Liver (tissue), 8 donors: ENCODE measurements at regions not wholly inside any gene's neighbourhood (a gene's known extent, or its start where the extent isn't known, plus 50 kb on each side); places are given as distances from the start of the nearest gene placed in this dataset.

ENCODE experiments used
- DNase-seq: peaks from one replicate; pipeline ENCODE4 v3.0.0-alpha.2; 2017; ENCODE audit warnings: low spot score
- H3K27ac ChIP-seq, 2 donors: one replicate each; pipeline ENCODE4 v1.7.0; 2013; ENCODE audit warnings: inconsistent platforms in 2 of 2, low read length in 2 of 2, control low read depth in 1 of 2, low read depth in 1 of 2, mild to moderate bottlenecking in 1 of 2
- H3K27me3 ChIP-seq, 4 donors: one replicate each; pipeline versions ENCODE4 v1.6.1 to v1.7.0; 2013; ENCODE audit warnings: low read length in 3 of 4, inconsistent platforms in 1 of 4, mild to moderate bottlenecking in 1 of 4, moderate library complexity in 1 of 4; ENCODE audit not compliant: control insufficient read depth in 4 of 4, insufficient read depth in 4 of 4
- H3K36me3 ChIP-seq, 4 donors: one replicate each; pipeline versions ENCODE4 v1.6.1 to v1.7.0; 2013; ENCODE audit warnings: low read length in 3 of 4, mild to moderate bottlenecking in 3 of 4, low read depth in 1 of 4, moderate library complexity in 1 of 4; ENCODE audit not compliant: control insufficient read depth in 4 of 4, insufficient read depth in 3 of 4
- H3K4me1 ChIP-seq, 4 donors: one replicate each; pipeline versions ENCODE4 v1.6.1 to v1.7.0; 2013; ENCODE audit warnings: low read length in 3 of 4, mild to moderate bottlenecking in 3 of 4, moderate library complexity in 1 of 4; ENCODE audit not compliant: control insufficient read depth in 4 of 4, insufficient read depth in 4 of 4
- H3K4me3 ChIP-seq, 3 donors: one replicate each; pipeline versions ENCODE4 v1.6.1 to v1.7.0; 2013; ENCODE audit warnings: low read length in 3 of 3, control low read depth in 1 of 3, low read depth in 1 of 3, mild to moderate bottlenecking in 1 of 3
- H3K9ac ChIP-seq, 2 donors: one replicate each; pipeline ENCODE4 v1.7.0; 2013; ENCODE audit warnings: low read length in 2 of 2, mild to moderate bottlenecking in 2 of 2, moderate library complexity in 2 of 2, control low read depth in 1 of 2, low read depth in 1 of 2
- H3K9me3 ChIP-seq, 4 donors: one replicate each; pipeline versions ENCODE4 v1.6.1 to v1.7.0; 2013; ENCODE audit warnings: low read length in 3 of 4; ENCODE audit not compliant: control insufficient read depth in 4 of 4
- ATF3 ChIP-seq: IDR thresholded peaks from 2 replicates; pipeline ENCODE4 v1.6.1; 2016; ENCODE audit warnings: antibody characterized with exemption
- CTCF ChIP-seq: fragments of 150-350 bp; IDR thresholded peaks from 2 replicates; pipeline ENCODE4 v1.5.1; 2017; ENCODE audit warnings: improper control_type of control experiment, low read depth, low read length; ENCODE audit not compliant: missing input control
- EGR1 ChIP-seq, 2 donors: IDR thresholded peaks; 2 replicates each; pipeline ENCODE4 v1.6.1; 2016 to 2018; ENCODE audit warnings: antibody characterized with exemption in 2 of 2, low read depth in 2 of 2
- FOXA1 ChIP-seq: IDR thresholded peaks from 2 replicates; pipeline ENCODE4 v1.6.1; 2016; ENCODE audit warnings: antibody characterized with exemption
- FOXA2 ChIP-seq: IDR thresholded peaks from 2 replicates; pipeline ENCODE4 v1.6.1; 2016; ENCODE audit warnings: antibody characterized with exemption
- GABPA ChIP-seq, 2 donors: IDR thresholded peaks in 1 of 2; conservative IDR thresholded peaks in 1 of 2; 2 replicates each; pipeline ENCODE4 v1.6.1; 2016; ENCODE audit warnings: antibody characterized with exemption in 2 of 2, mild to moderate bottlenecking in 1 of 2, moderate library complexity in 1 of 2
- HNF4A ChIP-seq, 2 donors: conservative IDR thresholded peaks; 2 replicates each; pipeline ENCODE4 v1.6.1; 2016; ENCODE audit warnings: antibody characterized with exemption in 2 of 2, mild to moderate bottlenecking in 2 of 2
- HNF4G ChIP-seq: IDR thresholded peaks from 2 replicates; pipeline ENCODE4 v1.6.1; 2016; ENCODE audit warnings: antibody characterized with exemption
- JUND ChIP-seq, 2 donors: IDR thresholded peaks; 2 replicates each; pipeline ENCODE4 v1.6.1; 2016; ENCODE audit warnings: antibody characterized with exemption in 2 of 2
- MAX ChIP-seq: IDR thresholded peaks from 2 replicates; pipeline ENCODE4 v1.6.1; 2016; ENCODE audit warnings: antibody characterized with exemption
- NR2F2 ChIP-seq: IDR thresholded peaks from 2 replicates; pipeline ENCODE4 v1.6.1; 2016; ENCODE audit warnings: antibody characterized with exemption
- RAD21 ChIP-seq, 2 donors: IDR thresholded peaks; 2 replicates each; pipeline ENCODE4 v1.6.1; 2016; ENCODE audit warnings: antibody characterized with exemption in 2 of 2, mild to moderate bottlenecking in 2 of 2
- REST ChIP-seq: IDR thresholded peaks from 2 replicates; pipeline ENCODE4 v1.6.1; 2016; ENCODE audit warnings: antibody characterized with exemption, mild to moderate bottlenecking
- RXRA ChIP-seq, 2 donors: IDR thresholded peaks; 2 replicates each; pipeline ENCODE4 v1.6.1; 2017 to 2018; ENCODE audit warnings: antibody characterized with exemption in 2 of 2, mild to moderate bottlenecking in 1 of 2
- SP1 ChIP-seq: IDR thresholded peaks from 2 replicates; pipeline ENCODE4 v1.6.1; 2018; ENCODE audit warnings: antibody characterized with exemption, mild to moderate bottlenecking
- TAF1 ChIP-seq: conservative IDR thresholded peaks from 2 replicates; pipeline ENCODE4 v1.6.1; 2016; ENCODE audit warnings: antibody characterized with exemption, mild to moderate bottlenecking
- YY1 ChIP-seq: IDR thresholded peaks from 2 replicates; pipeline ENCODE4 v1.6.1; 2016; ENCODE audit warnings: antibody characterized with exemption, mild to moderate bottlenecking
- ZBTB33 ChIP-seq: IDR thresholded peaks from 2 replicates; pipeline ENCODE4 v1.6.1; 2016; ENCODE audit warnings: antibody characterized with exemption
- WGBS: extraction: QIAGEN DNeasy Blood & Tissue Kit; methylation state at CpG from one replicate; pipeline ENCODE4 v1.1.7; 2013; 5-methylcytosine and 5-hydroxymethylcytosine counted together
- donor health status: healthy.
- donor health status: healthy.
- donor health status: healthy.
- donor health status: healthy.
- donor health status: healthy.

GRCh38 chr4:170729236-170729635 lies 639.5 kb upstream of the AADAT start:
- Histone ChIP-seq H3K36me3 (no peaks in the 10 kb centered on the region), H3K27ac (no peak overlapping the region), H3K4me3 (no peak overlapping the region), H3K27me3 (no peaks in the 10 kb centered on the region), H3K9me3 (no peaks in the 10 kb centered on the region), H3K9ac (no peak overlapping the region), H3K4me1 (no peaks in the 10 kb centered on the region)
- TF ChIP-seq TAF1 (no peak), ZBTB33 (no peak), CTCF (no peak)
- WGBS: 42% methylated on average over 4 of the region's 4 CpGs
- no peak for DNase-seq

- no peak for TF ChIP-seq RXRA (IDR thresholded peaks at IDR 0.05)
- no peak for TF ChIP-seq JUND (IDR thresholded peaks at IDR 0.05)
- TF ChIP-seq SP1: no peak
- no peak for TF ChIP-seq TAF1
- TF ChIP-seq NR2F2: no peak
- no peak for TF ChIP-seq REST
- TF ChIP-seq FOXA2: no peak
- no peak for TF ChIP-seq MAX
- no peak for TF ChIP-seq GABPA (IDR thresholded peaks at IDR 0.05 in 1 of 2, conservative IDR thresholded peaks at IDR 0.05 in 1 of 2)
- TF ChIP-seq CTCF: no peak
- no peak for TF ChIP-seq ZBTB33
- TF ChIP-seq EGR1 (IDR thresholded peaks at IDR 0.05; ENCODE audit: low read depth in 2 of 2): no peak
- no peak for TF ChIP-seq FOXA1
- no peak for TF ChIP-seq HNF4G
- TF ChIP-seq HNF4A (conservative IDR thresholded peaks at IDR 0.05): no peak
- no peak for TF ChIP-seq RAD21 (IDR thresholded peaks at IDR 0.05)
- TF ChIP-seq ATF3: no peak
- no peak for TF ChIP-seq YY1
- Histone ChIP-seq H3K36me3 (no peaks in the 10 kb centered on the region), H3K9ac (no peak overlapping the region), H3K27ac (no peak overlapping the region), H3K4me1 (no peaks in the 10 kb centered on the region), H3K27me3 (no peaks in the 10 kb centered on the region), H3K4me3 (no peak overlapping the region), H3K9me3 (no peaks in the 10 kb centered on the region)
- DNase-seq: no peak
- WGBS: 85% methylated on average over 1 of the region's 1 CpG
These were observed 634.4 kb upstream of the AADAT start for GRCh38 chr4:170724191-170724590.
